ENCODE measurements at regions not wholly inside any gene's neighbourhood (a gene's known extent, or its start where the extent isn't known, plus 50 kb on each side); places are given as distances from the start of the nearest gene placed in this dataset.
"Not testable (repeated sequence)": the region's sequence is repeated elsewhere in the genome, so short reads cannot be mapped to it uniquely, and the experiment has no call there.

DNA sequence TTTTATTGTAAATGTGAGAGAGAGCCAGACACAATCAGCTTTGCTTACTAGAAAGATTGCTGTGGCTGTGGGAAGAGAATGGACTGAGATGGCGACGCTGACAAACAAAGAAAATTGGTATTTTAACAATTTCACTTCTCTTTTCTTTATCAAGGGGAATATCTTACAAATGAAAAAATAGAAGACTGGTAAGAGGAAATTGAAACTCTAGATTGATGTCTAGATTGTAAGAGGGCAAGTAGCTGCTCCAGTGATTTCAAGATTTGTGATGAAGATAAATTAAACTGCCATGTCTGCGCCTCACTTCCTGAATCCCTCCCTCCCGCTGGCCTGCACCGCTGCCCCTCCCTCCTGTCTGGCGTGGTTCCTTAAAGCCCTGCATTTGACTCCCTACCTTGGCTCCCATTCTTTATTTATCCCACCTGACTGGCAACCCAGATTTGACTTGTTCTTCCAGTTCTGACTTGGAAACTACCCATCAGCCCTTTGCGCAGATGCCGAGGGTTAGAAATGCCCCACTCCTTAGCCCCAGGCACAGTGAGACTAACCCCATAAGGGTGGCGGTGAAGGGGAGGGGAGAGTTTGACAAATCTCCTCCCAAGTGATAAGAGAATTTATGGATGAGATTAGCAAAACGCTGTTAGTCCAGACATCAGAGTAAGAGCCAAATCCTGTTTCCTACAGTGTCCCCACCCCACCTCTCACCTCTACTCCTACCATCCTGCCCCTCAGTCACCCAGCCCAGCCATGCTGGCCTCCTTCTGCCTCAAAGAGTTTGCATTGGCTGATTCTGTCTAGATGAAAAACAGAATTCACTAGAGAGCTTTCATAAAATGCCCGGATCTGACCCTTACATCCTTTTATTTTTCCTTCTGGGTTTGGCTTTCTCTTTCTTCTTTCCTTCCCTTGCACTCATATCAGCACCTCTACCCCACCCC is 125.3 kb upstream of the ATF7IP start:
- Mint-ChIP-seq H3K27me3 (ENCODE audit: low read depth, unreplicated experiment) (no peaks in the 10 kb centered on the region), H3K9me3 (ENCODE audit: unreplicated experiment) (peaks cover 8% of the 10 kb centered on the region), H3K36me3 (ENCODE audit: low read depth, unreplicated experiment) (peaks cover 2% of the 10 kb centered on the region), H3K4me1 (ENCODE audit: low read depth, unreplicated experiment) (peaks cover 6% of the 10 kb centered on the region), H3K27ac (ENCODE audit: unreplicated experiment) (peak overlapping the region; percentile 58), H3K4me3 (ENCODE audit: unreplicated experiment) (no peak overlapping the region)
- Histone ChIP-seq H3K27ac (ENCODE audit: low read depth, low read length) (no peak overlapping the region), H3K4me3 (ENCODE audit: insufficient read depth, low read depth, low read length) (no peak overlapping the region), H3K4me1 (ENCODE audit: insufficient read depth, low read length) (peaks cover 2% of the 10 kb centered on the region), H3K27me3 (ENCODE audit: insufficient read depth, low read length) (no peaks in the 10 kb centered on the region), H3K9ac (ENCODE audit: low read length) (no peak overlapping the region), H2AFZ (ENCODE audit: low read depth, low read length) (peak overlapping the region; percentile 28), H3K9me3 (ENCODE audit: insufficient read depth, low read depth, low read length) (no peaks in the 10 kb centered on the region), H3K4me2 (ENCODE audit: low read length) (peak overlapping the region; percentile 32), H4K20me1 (ENCODE audit: insufficient read depth, low read length) (no peaks in the 10 kb centered on the region), H3K36me3 (ENCODE audit: insufficient read depth, low read length) (no peaks in the 10 kb centered on the region), H3K79me2 (ENCODE audit: insufficient read depth, low read length) (no peaks in the 10 kb centered on the region)
- TF ChIP-seq, protein P1, sequence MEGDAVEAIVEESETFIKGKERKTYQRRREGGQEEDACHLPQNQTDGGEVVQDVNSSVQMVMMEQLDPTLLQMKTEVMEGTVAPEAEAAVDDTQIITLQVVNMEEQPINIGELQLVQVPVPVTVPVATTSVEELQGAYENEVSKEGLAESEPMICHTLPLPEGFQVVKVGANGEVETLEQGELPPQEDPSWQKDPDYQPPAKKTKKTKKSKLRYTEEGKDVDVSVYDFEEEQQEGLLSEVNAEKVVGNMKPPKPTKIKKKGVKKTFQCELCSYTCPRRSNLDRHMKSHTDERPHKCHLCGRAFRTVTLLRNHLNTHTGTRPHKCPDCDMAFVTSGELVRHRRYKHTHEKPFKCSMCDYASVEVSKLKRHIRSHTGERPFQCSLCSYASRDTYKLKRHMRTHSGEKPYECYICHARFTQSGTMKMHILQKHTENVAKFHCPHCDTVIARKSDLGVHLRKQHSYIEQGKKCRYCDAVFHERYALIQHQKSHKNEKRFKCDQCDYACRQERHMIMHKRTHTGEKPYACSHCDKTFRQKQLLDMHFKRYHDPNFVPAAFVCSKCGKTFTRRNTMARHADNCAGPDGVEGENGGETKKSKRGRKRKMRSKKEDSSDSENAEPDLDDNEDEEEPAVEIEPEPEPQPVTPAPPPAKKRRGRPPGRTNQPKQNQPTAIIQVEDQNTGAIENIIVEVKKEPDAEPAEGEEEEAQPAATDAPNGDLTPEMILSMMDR (IDR thresholded peaks at IDR 0.05; ENCODE audit: insufficient read depth, low read depth, low read length): no peak
- TF ChIP-seq EZH2 (IDR thresholded peaks at IDR 0.05; ENCODE audit: insufficient read depth, low read length): no peak
- FAIRE-seq: no peak
- peak; percentile 27 for DNase-seq (ENCODE audit: low read depth)

DNA sequence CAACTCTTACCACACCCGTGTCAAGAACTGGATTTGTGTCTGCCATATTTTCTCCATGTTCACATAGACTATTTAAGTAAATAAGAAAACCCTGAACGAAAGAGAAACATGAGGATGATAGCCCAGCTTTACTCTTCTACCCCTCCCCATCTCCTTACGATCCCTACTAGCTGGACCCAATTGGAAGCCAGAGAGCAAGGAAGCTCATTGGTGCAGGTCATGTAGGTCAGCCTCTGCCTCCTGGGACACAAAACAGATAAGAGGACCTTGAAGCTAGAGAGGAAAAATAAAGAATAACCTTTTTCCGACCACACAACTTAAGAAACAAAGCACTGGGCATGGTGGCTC is 124.6 kb upstream of the ATF7IP start:
- no peaks in the 10 kb centered on the region for H3K36me3 ChIP-seq (ENCODE audit: insufficient read depth, low read length)
- FAIRE-seq (no peak), DNase-seq (ENCODE audit: low read depth) (no peak)
- H3K4me3 Mint-ChIP-seq (ENCODE audit: unreplicated experiment): no peak overlapping the region
- H3K4me3 ChIP-seq (ENCODE audit: insufficient read depth, low read depth, low read length): no peak overlapping the region
- H3K27ac ChIP-seq (ENCODE audit: low read depth, low read length): no peak overlapping the region
- peaks cover 2% of the 10 kb centered on the region for H3K36me3 Mint-ChIP-seq (ENCODE audit: low read depth, unreplicated experiment)
- no peak overlapping the region for H3K9ac ChIP-seq (ENCODE audit: low read length)
- H3K9me3 Mint-ChIP-seq (ENCODE audit: unreplicated experiment): peaks cover 9% of the 10 kb centered on the region
- no peaks in the 10 kb centered on the region for H3K27me3 ChIP-seq (ENCODE audit: insufficient read depth, low read length)
- H3K79me2 ChIP-seq (ENCODE audit: insufficient read depth, low read length): no peaks in the 10 kb centered on the region
- no peak overlapping the region for H3K27ac Mint-ChIP-seq (ENCODE audit: unreplicated experiment)
- H3K4me2 ChIP-seq (ENCODE audit: low read length): no peak overlapping the region
- no peaks in the 10 kb centered on the region for H3K27me3 Mint-ChIP-seq (ENCODE audit: low read depth, unreplicated experiment)
- peaks cover 2% of the 10 kb centered on the region for H3K4me1 ChIP-seq (ENCODE audit: insufficient read depth, low read length)
- peaks cover 6% of the 10 kb centered on the region for H3K4me1 Mint-ChIP-seq (ENCODE audit: low read depth, unreplicated experiment)
- no peak for TF ChIP-seq EZH2 (IDR thresholded peaks at IDR 0.05; ENCODE audit: insufficient read depth, low read length)
- TF ChIP-seq, protein P1 (IDR thresholded peaks at IDR 0.05; ENCODE audit: insufficient read depth, low read depth, low read length): no peak
- H2AFZ ChIP-seq (ENCODE audit: low read depth, low read length): no peak overlapping the region
- H3K9me3 ChIP-seq (ENCODE audit: insufficient read depth, low read depth, low read length): no peaks in the 10 kb centered on the region
- no peaks in the 10 kb centered on the region for H4K20me1 ChIP-seq (ENCODE audit: insufficient read depth, low read length)

DNA sequence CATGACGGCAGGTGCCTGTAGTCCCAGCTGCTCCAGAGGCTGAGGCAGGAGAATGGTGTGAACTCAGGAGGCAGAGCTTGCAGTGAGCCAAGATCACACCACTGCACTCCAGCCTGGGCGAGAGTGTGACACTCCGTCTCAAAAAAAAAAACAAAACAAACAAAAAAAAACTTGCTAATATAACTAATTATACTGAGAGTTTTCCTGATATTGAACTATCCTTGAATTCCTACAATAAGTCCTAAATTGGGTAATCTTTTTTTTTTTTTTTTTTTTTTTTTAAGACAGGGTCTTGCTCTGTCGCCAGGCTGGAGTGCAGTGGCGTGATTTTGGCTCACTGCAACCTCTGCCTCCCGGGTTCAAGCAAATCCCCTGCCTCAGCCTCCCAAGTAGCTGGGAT is 122.7 kb upstream of the ATF7IP start:
- H3K9ac ChIP-seq (ENCODE audit: low read length); H3K4me2 ChIP-seq (ENCODE audit: low read length); H3K9me3 Mint-ChIP-seq (ENCODE audit: unreplicated experiment); H3K36me3 Mint-ChIP-seq (ENCODE audit: low read depth, unreplicated experiment); H3K27me3 ChIP-seq (ENCODE audit: insufficient read depth, low read length); H3K27ac Mint-ChIP-seq (ENCODE audit: unreplicated experiment); FAIRE-seq; H3K4me1 ChIP-seq (ENCODE audit: insufficient read depth, low read length); H3K79me2 ChIP-seq (ENCODE audit: insufficient read depth, low read length); H3K4me1 Mint-ChIP-seq (ENCODE audit: low read depth, unreplicated experiment); H3K4me3 Mint-ChIP-seq (ENCODE audit: unreplicated experiment); H3K27me3 Mint-ChIP-seq (ENCODE audit: low read depth, unreplicated experiment); H3K9me3 ChIP-seq (ENCODE audit: insufficient read depth, low read depth, low read length); H3K36me3 ChIP-seq (ENCODE audit: insufficient read depth, low read length); H3K27ac ChIP-seq (ENCODE audit: low read depth, low read length); DNase-seq (ENCODE audit: low read depth); H4K20me1 ChIP-seq (ENCODE audit: insufficient read depth, low read length); H3K4me3 ChIP-seq (ENCODE audit: insufficient read depth, low read depth, low read length); H2AFZ ChIP-seq (ENCODE audit: low read depth, low read length): not testable (repeated sequence)
